NCI-H1436 treated with DMSO at 0.1 percent for 48 hours (cell line): ENCODE measurements at regions not wholly inside any gene's neighbourhood (a gene's known extent, or its start where the extent isn't known, plus 50 kb on each side); places are given as distances from the start of the nearest gene placed in this dataset.
"Not testable (repeated sequence)": the region's sequence is repeated elsewhere in the genome, so short reads cannot be mapped to it uniquely, and the experiment has no call there.

Experiments
- DNase-seq: peaks from one replicate; lab custom pipeline; 2025; lab: John Stamatoyannopoulos, UW

DNA sequence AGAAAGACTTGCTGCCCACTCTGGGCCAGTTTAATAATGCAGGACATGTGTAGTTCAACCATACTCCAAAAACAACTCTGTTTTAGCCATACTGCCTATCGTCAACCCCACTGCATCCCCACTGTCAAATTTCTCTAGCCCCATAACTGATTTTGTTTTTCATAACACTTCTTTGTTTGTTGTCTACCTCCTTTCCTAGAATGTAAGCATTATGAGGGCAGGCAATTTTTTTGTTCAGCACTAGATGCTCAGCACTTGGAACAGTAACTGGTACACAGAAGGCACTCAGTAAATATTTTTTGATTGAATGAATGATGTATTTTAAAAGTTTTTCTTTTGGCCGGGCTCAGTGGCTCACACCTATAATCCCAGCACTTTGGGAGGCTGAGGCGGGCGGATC lies 183.8 kb upstream of the MKLN1 start:
- DNase-seq = no peak

DNA sequence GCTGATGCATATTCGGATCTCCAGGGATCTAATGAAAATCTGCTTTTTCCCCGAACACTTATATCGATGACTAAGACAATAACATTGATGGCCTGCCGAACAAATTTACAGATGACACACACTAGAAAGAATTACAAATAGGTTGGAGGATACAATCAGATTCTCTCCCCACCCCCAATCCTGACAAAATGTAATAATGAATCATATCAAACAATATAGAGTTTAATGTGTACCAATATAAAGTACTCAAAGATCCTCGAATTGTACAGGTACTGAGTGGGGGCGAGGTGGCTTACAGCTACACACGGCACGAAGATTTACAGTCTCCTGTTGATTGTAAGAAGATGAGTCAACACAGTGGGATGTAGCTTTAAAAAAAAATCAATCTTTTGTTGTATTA lies 182.7 kb upstream of the MKLN1 start:
- DNase-seq = no peak

DNA sequence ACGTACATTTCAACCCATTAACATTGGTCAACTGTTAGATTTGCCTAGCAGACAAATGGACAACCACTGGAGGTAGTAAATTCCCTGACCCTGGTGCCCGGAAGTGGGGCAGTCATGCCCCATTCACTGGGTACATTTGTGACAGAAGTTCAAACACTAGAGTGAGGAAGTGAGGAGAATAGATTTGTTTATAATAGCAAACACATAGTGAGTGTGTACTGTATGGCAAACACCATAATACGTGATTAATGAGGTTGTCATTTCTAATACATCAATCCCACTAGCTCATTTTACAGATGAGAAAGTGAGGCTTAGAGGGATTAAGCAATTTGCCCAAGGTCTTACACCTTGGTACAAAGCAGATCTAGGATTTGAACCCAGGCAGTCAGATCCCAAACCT lies 181.9 kb upstream of the MKLN1 start:
- DNase-seq = no peak

DNA sequence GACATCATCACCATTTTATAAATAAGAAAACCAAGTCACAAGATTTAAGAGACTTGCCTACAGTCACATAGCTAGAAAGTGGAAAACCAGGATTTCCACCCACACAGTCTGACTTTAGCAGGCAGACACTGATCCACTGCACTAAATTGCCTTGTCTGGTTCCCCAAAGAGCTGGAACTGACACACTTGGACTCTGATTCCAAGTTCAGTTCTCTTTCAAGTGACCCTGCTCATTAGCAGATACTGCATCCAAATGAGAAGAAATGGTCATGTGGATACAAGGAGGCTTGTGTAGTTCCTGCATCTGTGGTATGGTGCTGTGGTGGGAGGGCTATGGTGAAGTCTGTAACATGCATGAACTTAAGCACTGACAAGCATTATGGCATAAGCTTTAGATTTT lies 180.1 kb upstream of the MKLN1 start:
- DNase-seq = no peak

DNA sequence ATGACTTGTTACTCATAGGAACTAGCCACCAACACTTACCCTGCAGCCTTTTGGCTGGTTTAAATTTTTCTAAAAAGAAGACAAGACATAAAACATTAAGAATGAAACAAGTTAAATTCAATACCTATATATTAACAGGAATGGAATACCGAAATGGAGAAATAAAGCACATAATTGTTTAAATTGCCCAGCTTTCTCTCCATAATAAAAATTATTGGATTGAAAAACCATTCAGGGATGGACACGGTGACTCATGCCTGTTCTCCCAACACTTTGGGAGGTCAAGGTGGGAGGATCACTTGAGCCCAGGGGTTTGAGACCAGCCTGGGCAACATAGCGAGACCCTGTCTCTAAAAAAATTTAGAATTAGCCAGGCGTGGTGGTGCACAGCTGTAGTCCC lies 179.4 kb upstream of the MKLN1 start:
- no peak for DNase-seq

DNA sequence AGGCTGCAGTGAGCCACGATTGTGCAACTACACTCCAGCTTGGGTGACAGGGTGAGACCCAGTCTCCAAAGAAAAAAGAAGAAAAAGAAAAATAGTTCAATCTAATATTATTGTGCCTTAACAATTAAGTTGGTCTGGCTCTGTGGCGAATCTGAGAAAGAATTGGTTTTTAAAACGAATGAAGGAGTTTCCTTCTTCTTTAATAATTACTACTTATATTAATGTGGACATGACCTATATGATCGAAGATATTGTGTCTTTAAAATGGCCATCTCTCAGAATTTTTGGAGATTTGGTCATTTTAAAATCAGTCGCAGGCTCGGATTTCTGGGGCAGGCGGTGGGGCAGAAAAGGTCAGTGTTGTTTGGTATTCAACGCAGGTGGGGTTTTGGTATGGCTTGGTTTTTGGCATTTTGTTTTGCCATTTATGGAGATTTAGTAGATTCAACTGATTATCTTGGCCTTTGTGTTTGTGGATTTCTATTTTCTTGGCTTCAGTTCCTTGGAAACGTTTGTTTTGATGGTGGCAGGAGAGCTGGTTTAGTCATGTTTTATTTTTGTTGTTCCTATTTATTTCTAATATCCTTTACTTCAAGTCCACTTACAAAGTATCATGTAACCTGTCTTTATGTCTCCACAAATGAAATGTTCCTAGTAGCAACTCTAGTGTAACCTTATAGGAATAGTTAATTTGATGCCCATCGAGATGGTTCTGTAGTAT lies 178.8 kb upstream of the MKLN1 start:
- DNase-seq = no peak

DNA sequence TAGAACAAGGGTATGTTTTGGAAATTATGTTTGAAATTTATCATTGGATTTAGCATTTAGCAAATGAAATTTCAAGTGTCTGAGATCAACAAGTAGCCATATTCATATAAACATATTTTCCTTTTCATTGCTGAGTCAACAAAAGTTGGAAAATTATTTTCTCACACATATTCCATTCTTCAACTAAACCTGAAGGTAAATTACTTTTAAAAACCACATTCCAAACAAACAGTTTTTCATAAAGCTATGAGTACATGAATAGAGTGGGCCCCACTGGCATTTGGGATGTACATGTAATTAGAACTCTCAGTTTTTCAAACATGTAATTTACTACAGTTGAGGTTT lies 178.3 kb upstream of the MKLN1 start:
- no peak for DNase-seq

DNA sequence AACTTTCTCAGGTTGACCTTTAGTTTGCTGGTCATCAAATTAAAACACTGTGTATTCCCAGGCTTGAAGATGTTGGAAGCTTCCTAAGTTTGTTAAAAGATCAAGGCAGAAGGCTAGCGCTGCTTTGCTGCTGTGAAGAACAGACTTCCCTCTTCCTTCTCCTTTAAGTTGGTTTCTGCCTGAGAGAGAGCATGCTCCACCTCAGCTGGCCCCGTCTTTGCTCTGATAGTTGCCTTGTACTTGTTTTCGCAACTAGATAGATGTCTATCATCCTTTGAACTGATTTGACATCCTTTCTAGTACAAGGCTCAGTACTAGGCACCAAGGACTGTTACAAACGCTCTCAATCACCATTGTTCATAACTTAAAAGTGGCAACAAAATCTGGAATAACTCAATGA lies 177.8 kb upstream of the MKLN1 start:
- DNase-seq = no peak

DNA sequence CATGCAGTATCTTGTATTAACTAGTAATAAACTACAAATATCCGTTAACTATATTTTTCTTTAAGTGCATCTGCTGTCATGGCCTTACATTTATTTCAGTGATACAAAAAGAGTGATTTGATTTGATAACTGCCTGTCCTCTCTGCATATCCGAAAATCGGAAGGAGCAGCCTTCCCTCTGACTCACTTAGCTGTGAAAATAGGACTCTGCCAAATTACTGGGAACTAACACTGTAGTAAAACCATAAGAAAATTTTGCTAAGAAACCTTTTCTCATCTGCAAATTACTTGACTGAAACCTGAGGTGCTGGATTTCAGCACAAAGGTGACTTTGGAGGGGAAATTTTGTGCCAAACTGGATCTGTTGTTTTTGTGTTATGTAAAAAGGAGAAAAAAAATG lies 176.6 kb upstream of the MKLN1 start:
- DNase-seq = no peak

DNA sequence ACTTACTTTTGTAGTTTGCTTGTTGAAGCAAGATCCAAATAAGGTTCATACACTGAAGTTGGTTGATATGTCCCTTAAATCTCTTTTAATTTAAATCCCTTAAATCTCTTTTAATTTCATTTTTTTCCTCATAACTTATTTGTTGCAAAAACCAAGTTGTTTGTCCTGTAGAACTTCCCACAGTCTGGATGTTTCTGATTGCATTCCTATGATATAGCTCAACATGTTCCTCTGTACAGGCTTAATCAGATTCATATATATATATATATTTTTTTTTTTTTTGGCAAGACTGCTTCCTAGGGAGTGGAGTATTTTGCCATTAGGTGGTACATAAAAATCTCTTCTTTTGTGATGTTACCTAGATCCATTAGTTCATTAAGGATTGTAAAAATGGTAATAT lies 174.9 kb upstream of the MKLN1 start:
- DNase-seq = no peak

DNA sequence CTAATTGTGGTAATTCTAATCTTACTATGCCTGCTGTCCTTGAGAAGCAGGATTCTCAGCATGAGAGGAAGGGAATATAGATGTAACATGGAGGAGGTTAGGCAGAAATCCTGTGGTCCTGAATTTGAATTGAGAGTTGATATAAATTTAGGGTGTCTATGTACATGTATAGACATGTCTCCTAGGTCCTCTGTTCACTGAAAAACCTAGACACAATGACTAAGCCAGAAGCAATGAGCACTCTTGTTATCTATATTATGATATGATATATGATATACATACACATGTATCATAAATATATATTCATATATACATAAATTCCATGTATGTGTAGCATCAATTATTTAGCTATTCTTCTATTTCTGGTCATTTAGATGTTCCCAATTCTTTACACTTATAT lies 173.3 kb upstream of the MKLN1 start:
- no peak for DNase-seq

DNA sequence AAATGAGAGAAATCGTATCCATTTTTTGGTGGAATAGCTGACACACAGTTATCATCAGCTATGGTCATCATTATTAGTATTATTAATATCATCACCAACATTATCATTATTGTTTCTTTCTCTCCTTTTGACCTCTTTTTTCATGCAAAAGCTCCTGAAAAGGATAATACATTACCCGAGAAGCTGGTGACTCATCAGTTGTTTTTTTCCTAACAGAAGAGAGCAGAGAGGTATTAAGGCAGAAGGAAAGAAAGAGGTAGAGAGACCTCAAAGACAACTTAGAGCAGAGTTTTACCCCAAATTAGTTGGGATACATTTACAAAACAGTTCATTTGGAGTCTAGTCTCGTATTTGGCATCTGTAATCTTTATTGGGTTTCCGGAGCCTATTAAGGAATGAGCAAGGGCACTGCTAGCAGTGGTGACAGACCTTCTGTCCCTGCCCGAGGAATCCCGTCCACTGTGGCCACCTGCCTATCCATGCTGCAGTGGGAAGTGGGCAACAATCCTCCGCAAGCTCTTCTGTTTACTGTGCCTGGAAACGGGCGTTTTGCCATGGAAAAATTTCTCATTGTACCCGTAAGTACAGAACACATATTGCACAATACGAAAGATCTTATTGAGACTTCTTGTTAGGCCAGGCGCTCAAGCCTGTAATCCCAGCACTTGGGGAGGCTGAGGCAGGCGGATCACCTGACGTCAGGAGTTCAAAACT lies 170.0 kb upstream of the MKLN1 start:
- no peak for DNase-seq

DNA sequence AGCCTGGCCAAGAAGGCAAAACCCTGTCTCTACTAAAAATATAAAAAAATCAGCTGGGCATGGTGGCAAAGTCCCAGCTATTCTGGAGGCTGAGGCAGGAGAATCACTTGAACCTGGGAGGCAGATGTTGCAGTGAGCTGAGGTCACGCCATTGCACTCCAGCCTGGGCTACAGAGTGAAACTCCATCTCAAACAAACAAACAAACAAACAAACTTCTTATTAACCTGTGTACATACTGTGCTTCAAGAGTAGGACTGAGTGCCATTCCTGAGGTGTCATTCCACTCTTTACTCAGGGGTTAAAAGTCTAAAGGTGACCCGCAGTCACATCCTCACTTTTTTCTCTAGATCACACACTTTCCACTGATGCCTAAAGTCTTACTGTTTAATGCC lies 169.4 kb upstream of the MKLN1 start:
- DNase-seq = not testable (repeated sequence)

DNA sequence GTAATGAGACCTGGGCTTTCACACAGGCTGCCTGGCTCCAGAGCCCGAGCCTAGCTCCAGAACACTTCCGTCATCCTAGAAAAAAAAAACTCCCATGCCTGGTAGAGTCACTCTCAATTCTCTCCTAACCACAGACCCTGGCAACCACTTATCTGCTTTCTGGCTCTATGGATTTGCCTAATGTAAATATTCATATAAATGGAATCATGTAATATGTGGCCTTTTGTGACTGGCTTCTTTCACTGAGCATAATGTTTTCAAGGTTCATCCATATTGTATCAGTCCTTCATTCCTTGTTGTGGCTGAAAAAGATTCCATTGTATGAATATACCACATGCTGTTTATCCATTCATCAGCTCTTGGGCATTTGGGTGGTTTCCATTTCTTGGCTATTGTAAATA lies 167.7 kb upstream of the MKLN1 start:
- DNase-seq = no peak

DNA sequence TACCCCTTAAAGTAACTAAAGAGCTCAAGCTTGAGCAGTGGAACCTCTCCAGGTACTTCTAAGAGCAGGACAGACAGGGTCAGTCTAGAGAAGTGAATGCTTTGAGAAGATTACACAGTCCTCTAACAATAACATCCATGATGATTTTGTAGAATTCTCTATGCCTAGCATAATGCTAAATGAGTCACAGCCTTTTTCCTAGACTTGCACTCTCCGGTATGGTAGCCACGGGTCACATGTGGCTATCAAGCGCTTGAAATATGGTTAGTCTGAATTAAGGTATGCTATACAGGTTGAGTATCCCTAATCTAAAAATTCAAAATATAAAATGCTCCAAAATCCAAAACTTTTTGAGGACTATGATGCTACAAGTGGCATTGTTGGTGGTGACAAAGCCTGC lies 166.6 kb upstream of the MKLN1 start:
- DNase-seq = no peak

DNA sequence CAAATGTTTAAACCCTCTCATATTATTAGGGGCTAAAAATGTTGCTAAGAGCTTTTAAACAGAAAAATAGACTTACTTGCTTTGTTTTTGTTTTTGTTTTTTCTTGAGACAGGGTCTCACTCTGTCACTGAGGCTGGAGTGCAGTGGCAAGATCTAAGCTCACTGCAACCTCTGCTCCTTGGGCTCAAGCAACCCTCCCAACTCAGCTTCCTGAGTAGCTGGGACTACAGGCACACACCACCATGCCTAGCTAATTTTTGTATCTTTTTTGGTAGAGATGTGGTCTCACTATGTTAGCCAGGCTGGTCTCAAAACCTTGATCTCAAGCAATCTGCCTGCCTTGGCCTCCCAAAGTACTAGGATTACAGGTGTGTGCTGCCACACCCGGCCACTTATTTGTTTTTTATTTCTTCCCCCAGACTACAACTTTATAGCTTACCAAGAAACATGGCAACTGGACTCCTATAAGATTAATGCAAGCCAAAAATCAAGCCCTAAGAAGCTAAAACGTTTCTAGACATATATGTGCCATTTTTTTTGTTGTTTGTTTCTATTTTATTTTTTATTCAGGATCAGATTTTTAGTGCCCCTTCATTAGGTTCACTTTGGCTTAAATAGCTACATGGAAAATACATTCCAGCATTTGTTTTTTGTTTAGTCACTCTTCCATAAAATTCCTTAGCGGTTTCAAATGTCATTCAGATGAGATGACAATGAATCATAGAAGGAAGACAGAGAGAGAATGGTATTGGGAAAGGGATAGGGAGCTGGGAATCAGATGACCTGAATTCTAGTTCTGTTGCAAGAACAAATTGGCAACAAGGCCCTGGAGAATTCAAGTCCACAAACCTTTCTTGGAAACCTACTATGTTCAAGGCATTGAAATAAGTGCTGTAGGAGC lies 163.4 kb upstream of the MKLN1 start:
- no peak for DNase-seq

DNA sequence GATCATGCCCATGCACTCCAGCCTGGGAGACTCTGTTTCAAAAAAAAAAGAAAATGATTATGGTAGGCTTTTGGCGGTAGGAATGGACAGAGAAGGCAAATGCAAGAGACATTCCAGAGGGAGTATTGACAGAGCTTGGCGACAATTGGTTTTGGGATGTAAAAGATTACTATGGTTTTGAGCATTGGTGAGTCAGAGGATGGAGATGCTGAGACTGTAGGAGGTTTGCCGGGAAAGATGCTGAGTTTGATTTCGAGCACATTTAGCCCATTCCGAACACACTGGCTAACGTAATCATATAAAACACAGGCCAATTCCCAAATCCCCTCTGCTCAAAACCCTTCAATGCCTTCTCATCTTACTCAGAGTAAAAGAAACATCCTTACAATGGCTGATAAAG lies 161.6 kb upstream of the MKLN1 start:
- no peak for DNase-seq

DNA sequence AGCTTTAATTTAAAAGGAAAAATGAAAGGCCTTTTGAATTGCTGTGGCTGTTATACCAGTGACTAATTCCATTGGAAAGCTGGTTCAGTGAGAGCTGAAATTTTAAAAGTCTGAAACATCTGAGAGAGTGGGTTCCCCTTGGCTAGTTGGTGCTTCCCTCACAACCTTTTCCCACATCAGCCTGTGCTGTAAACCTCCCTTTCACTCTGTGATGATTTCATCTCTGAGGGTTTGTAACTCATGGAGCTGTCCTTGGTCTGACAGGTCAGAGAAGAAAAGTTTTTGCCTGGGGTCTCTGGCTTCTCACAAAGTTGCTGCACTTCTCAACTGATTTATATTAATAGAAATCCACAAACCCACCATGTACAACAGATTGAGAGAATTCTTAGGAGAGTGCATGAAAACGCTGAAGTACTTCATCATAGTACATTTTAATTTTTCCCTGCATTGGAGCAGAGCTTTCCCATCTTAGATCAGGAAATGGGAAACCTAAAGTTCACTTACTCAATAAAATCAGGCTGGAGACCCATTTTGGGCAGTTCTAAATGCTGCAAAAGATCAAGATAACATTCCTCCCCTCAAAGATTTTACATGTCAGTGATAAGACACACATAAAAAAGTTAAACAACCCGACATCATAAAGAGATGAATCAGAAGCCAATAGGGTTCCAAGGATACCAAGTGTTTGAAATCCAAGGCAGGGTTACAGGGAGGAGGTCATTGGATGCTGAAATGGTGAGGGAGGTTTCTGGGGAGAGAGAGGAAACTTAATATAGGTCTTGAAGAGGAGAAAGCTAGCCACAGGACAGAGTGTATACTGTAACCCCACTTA lies 157.0 kb upstream of the MKLN1 start:
- no peak for DNase-seq

DNA sequence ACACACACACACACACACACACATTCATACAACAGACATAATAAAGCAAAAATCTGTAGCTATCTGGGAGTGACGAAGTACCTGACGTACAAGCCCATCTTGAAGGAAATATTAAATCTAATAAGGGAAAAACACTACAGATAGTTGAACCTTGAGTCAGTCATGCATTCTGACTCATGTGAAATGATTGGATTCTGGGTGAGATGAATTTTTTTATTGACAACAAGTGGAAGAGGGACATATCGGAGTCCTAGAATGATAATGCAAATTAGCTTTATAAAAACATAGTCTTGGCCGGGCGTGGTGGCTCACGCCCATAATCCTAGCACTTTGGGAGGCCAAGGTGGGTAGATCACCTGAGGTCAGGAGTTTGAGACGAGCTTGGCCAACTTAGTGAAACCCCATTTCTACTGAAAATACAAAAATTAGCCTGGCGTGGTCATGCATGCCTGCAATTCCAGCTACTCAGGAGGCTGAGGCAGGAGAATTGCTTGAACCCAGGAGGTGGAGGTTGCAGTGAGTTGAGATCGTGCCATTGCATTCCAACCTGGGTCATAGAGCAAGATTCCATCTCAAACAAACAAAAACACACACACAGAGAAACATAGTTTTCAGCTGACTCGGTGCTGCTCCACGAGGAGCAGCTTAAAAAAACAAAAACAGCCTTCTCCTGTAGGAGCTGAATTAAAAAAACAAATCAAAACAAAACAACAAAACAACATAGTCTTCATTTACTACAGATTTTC lies 154.4 kb upstream of the MKLN1 start:
- no peak for DNase-seq

DNA sequence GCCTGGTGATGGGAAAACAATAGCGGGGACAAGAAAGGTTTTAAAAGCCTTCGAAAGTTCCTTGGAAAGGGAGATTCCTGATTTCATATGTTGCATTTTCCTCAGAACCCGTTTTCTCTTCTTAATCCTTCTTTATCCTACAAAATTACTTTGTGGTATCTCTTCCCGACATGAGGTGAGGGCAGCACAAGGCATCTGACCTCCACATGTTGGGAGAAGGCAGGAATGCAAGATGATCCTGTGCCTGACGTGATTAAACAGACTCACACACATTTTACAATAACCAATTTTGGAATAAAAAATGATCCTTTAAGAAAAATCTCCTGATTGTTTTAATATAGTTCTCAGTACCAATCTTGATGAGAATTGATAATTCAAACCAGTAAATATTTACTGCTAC lies 153.3 kb upstream of the MKLN1 start:
- no peak for DNase-seq

DNA sequence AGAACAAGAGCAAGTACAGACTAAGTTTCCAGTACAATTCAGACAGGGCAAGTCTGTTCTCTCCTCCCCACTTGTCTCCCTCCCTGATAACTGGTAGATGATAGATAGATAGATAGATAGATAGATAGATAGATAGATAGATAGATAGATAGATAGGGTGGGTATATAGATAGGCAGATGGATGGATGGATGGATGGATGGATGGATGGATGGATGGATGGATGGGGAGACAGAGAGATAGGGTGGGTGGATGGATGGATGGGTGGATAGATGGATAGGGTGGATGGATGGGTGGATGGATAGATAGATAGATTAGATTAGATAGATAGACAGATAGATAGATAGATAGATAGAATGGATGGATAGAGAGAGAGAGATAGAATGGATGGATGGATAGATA lies 152.8 kb upstream of the MKLN1 start:
- no peak for DNase-seq
